Neural crest cell (in vitro differentiated cells): ENCODE measurements at regions not wholly inside any gene's neighbourhood (a gene's known extent, or its start where the extent isn't known, plus 50 kb on each side); places are given as distances from the start of the nearest gene placed in this dataset.

ENCODE experiments used
- DNase-seq: peaks from one replicate; pipeline ENCODE4 v3.0.0; 2021; ENCODE audit warnings: low read depth, mixed read lengths, low spot score
- H3K27ac Mint-ChIP-seq: one replicate; pipeline ENCODE4 v1.8.0; 2021; ENCODE audit warnings: mild to moderate bottlenecking, mixed read lengths; ENCODE audit not compliant: unreplicated experiment
- H3K27me3 Mint-ChIP-seq: 2 replicates; pipeline ENCODE4 v1.8.0; 2021; ENCODE audit warnings: low read depth, mild to moderate bottlenecking, mixed read lengths
- H3K36me3 Mint-ChIP-seq: 2 replicates; pipeline ENCODE4 v1.8.0; 2021; ENCODE audit warnings: low read depth, mild to moderate bottlenecking, mixed read lengths
- H3K4me1 Mint-ChIP-seq: 2 replicates; pipeline ENCODE4 v1.8.0; 2021; ENCODE audit warnings: mixed read lengths
- H3K4me3 Mint-ChIP-seq: one replicate; pipeline ENCODE4 v1.8.0; 2021; ENCODE audit warnings: mild to moderate bottlenecking, mixed read lengths
- H3K9me3 Mint-ChIP-seq: 2 replicates; pipeline ENCODE4 v1.8.0; 2021; ENCODE audit warnings: mixed read lengths
- TF ChIP-seq, protein P1 (sequence below): fragments of 200-600 bp; sonication (generic); conservative IDR thresholded peaks from 2 replicates; pipeline ENCODE4 v1.5.0; 2021; ENCODE audit warnings: antibody characterized with exemption, mild to moderate bottlenecking

DNA sequence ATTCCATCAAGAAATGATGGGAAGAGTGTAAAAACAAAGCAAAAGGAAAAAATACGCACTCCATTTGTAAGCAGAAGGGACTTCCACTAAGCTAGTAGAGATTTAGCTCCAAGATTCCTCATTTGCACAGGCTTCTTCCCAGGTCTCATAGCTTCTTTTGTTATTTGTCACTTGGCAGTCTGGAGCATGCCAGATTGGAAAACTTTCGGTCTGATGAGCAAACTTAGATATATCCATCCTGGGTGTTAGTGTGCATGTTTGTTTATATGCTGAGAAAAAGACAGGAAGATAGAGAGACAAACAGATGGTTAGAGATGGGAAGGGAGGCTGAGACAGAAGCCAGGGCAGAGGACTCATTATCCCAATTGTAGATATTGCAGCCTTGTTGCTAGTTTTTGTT, 1644.5 kb upstream of the NUDT12 start:
- Mint-ChIP-seq H3K4me3 (no peak overlapping the region), H3K27ac (no peak overlapping the region), H3K27me3 (no peaks in the 10 kb centered on the region), H3K4me1 (no peaks in the 10 kb centered on the region), H3K9me3 (peaks cover under 1% of the 10 kb centered on the region), H3K36me3 (no peaks in the 10 kb centered on the region)
- TF ChIP-seq, protein P1, sequence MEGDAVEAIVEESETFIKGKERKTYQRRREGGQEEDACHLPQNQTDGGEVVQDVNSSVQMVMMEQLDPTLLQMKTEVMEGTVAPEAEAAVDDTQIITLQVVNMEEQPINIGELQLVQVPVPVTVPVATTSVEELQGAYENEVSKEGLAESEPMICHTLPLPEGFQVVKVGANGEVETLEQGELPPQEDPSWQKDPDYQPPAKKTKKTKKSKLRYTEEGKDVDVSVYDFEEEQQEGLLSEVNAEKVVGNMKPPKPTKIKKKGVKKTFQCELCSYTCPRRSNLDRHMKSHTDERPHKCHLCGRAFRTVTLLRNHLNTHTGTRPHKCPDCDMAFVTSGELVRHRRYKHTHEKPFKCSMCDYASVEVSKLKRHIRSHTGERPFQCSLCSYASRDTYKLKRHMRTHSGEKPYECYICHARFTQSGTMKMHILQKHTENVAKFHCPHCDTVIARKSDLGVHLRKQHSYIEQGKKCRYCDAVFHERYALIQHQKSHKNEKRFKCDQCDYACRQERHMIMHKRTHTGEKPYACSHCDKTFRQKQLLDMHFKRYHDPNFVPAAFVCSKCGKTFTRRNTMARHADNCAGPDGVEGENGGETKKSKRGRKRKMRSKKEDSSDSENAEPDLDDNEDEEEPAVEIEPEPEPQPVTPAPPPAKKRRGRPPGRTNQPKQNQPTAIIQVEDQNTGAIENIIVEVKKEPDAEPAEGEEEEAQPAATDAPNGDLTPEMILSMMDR, result no peak
- no peak for DNase-seq

DNA sequence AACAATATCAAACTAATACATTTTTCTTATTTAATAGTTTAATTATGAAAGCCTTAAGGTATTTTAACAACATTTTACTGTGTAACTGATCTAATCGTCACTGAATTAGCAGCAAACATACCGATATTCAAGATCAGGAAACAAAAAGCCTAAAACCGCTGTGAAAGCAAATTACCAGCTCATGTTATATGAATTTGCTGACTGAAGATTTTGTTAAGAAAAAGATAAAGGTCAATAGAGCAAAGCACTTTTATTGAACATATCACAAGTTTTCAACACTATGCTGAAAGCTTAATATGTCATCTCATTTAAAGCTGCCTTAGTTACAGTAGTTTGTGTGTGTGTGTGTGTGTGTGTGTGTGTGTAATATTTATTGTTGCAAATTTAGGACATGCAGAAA, 1634.9 kb upstream of the NUDT12 start:
- H3K4me3 Mint-ChIP-seq, result no peak overlapping the region
- TF ChIP-seq, protein P1, result no peak
- no peak for DNase-seq
- H3K27me3 Mint-ChIP-seq, result no peaks in the 10 kb centered on the region
- H3K36me3 Mint-ChIP-seq, result peaks cover 4% of the 10 kb centered on the region
- H3K9me3 Mint-ChIP-seq, result peaks cover 7% of the 10 kb centered on the region
- H3K4me1 Mint-ChIP-seq, result no peaks in the 10 kb centered on the region
- H3K27ac Mint-ChIP-seq, result no peak overlapping the region

DNA sequence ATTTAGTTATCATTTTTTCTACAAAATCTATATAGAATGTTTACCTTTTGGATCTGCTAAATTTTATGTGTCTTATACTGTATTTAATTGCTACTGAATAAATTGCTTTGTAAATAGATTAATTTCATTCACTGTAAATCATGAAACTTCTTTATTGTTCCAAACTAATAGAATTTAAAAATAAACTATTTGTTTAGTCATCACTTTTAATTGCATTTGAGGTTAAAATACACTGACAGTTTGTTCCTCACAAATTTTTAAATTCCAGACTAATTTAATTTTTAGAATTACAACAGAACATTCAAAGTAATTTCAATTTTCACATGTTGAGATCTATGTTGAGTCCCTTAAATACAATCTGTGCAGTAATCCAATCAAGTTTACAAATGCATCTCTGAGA, 1633.2 kb upstream of the NUDT12 start:
- no peaks in the 10 kb centered on the region for H3K27me3 Mint-ChIP-seq
- no peak for DNase-seq
- H3K9me3 Mint-ChIP-seq, result peaks cover 5% of the 10 kb centered on the region
- no peaks in the 10 kb centered on the region for H3K4me1 Mint-ChIP-seq
- no peak overlapping the region for H3K27ac Mint-ChIP-seq
- TF ChIP-seq, protein P1, result no peak
- H3K4me3 Mint-ChIP-seq, result no peak overlapping the region
- peaks cover 4% of the 10 kb centered on the region for H3K36me3 Mint-ChIP-seq

DNA sequence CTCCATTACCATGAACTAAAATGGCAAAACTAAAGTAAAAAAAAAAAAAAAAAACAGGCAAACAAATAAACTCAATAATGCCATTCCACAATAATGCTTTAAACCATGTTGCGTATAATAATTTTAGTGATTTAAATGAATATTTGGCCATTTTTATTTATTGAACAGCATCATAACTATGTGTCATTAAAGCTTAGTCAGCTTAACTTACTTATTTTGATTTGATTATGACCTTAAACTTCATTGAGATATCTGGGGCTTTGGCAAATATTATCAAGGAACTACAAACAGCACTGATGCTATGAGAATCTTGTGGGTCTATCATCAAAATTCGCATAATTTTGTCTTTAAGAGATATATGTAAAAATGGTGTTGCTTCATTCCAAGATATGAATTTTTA, 1610.3 kb upstream of the NUDT12 start:
- Mint-ChIP-seq H3K9me3 (peaks cover 1% of the 10 kb centered on the region), H3K27me3 (no peaks in the 10 kb centered on the region), H3K4me1 (no peaks in the 10 kb centered on the region), H3K36me3 (peaks cover 1% of the 10 kb centered on the region), H3K27ac (no peak overlapping the region), H3K4me3 (no peak overlapping the region)
- TF ChIP-seq, protein P1, result no peak
- no peak for DNase-seq

DNA sequence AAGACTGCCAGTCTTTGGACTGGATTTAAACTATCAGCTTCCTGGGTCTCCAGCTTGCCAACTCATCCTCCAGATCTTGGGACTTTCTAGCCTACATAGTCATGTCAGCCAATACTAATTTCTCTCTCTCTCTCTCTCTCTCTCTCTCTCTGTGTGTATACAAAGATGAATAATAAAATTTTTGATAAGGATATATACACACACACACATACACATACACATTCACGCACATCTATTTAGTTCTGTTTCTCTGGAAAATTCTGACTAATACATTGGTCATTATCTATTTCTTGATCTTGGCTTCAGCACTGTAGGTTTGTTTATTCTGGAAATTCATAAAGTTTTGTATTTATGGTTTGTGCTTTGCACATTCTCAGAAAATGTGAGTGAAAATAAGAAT, 1606.2 kb upstream of the NUDT12 start:
- Mint-ChIP-seq H3K36me3 (peaks cover 4% of the 10 kb centered on the region), H3K4me3 (no peak overlapping the region), H3K4me1 (no peaks in the 10 kb centered on the region), H3K27ac (no peak overlapping the region), H3K27me3 (no peaks in the 10 kb centered on the region), H3K9me3 (peaks cover 5% of the 10 kb centered on the region)
- no peak for DNase-seq
- TF ChIP-seq, protein P1, result no peak

DNA sequence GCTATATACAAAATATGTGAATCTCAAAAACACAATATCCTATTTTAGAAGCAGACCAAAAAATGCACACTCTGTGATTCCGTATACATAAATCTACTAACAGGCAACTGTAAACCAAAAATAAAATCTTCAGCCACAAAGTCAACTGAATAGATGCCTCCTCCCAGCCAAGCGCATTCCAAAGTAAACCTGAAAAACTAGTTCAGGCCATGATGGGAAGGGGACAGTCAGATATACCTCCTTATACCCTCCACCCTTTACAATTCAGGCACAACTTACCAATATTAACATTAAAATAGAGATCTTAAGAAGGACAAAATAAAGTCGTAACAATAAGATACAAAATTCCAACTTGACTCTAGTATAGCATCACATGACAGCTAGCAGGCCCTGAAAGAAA, 1604.5 kb upstream of the NUDT12 start:
- peaks cover 8% of the 10 kb centered on the region for H3K9me3 Mint-ChIP-seq
- peaks cover 8% of the 10 kb centered on the region for H3K36me3 Mint-ChIP-seq
- no peaks in the 10 kb centered on the region for H3K4me1 Mint-ChIP-seq
- TF ChIP-seq, protein P1, result no peak
- H3K27me3 Mint-ChIP-seq, result no peaks in the 10 kb centered on the region
- H3K27ac Mint-ChIP-seq, result no peak overlapping the region
- no peak for DNase-seq
- no peak overlapping the region for H3K4me3 Mint-ChIP-seq
